NCI-H2029 (cell line): ENCODE measurements at regions not wholly inside any gene's neighbourhood (a gene's known extent, or its start where the extent isn't known, plus 50 kb on each side); places are given as distances from the start of the nearest gene placed in this dataset.

Experiments used
- DNase-seq: peaks from one replicate; lab custom pipeline; 2025; lab: John Stamatoyannopoulos, UW

- no peak for DNase-seq
Measured at GRCh38 chr20:12659942-12660341, 348.8 kb upstream of the SPTLC3 start.

GRCh38 chr20:12660918-12661317 lies 347.9 kb upstream of the SPTLC3 start:
- DNase-seq, result no peak

DNA sequence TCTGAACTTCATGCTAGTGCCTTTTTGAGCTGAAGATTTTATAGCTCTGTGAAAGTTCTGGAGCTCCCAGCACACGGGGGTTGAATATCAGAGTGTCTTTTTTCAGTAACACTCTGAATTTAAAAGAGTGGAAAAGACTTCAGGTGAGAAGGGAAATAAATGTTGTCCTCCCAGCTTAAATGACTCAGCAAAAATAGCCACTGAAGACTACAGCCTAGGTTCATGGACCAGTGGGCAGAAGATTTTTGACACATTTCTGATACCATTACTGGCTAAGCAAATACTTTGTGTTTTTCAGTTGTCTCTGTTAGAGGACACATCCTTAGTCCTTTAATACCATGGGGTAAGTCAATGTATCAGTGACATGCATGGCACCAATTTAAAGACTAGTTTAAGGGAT lies 338.5 kb upstream of the SPTLC3 start:
- no peak for DNase-seq

DNA sequence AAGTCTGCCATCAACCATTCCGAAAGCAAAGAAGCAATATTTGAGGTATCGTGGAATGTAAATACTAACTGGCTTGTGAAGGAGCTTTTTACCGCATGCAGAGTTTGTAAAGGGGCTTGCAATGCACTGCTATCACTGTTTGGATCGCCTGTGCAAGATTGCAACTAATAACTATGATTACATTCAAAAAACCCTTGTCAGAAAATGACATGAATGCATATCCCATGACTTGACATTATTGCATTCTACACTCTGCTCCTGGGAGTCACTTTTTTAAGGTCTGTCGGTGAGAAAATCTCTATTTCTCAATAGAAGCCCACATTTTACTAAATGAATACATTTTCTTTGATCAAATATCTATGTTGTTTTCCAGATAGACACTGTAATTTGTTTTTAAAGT lies 335.4 kb upstream of the SPTLC3 start:
- DNase-seq, result no peak

DNA sequence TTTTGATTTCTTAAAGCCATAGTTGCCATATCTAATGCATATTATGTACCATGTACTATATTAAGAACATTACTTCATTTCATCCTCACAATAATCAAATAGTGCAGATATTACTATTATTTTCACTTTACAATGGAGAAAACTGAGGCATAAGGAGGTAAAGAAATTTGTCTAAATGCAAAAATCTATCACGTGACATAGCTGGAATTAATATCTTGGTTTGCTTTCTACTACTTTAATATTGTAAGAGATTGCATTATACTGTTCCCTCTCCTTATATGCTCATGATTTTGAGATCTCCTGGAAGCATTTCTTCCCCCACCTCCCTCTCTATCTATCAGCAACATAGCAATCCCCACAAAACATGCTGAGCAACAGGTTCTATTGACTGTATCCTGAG lies 330.8 kb upstream of the SPTLC3 start:
- DNase-seq, result no peak

DNA sequence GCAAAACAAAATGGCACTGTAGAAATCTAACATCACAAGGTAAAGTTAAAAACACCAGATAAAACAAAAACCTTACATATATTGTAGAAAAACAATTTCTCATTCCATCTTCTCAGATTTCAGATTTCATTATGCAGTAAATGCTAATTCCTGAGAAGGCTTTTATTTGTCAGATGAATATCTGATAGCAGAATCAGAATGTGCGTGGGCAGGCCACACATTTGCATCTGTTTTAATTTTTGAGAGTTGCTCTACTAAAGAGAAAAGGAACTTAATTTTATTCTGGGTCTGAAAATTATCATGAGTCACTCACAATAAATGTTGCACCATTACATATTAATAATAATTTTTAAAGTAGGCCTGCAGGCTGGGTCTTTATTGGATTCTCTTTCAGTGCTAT lies 329.3 kb upstream of the SPTLC3 start:
- DNase-seq, result no peak

GRCh38 chr20:12682613-12683012 lies 326.2 kb upstream of the SPTLC3 start:
- DNase-seq, result no peak

GRCh38 chr20:12687476-12687875 lies 321.3 kb upstream of the SPTLC3 start:
- DNase-seq, result no peak

DNA sequence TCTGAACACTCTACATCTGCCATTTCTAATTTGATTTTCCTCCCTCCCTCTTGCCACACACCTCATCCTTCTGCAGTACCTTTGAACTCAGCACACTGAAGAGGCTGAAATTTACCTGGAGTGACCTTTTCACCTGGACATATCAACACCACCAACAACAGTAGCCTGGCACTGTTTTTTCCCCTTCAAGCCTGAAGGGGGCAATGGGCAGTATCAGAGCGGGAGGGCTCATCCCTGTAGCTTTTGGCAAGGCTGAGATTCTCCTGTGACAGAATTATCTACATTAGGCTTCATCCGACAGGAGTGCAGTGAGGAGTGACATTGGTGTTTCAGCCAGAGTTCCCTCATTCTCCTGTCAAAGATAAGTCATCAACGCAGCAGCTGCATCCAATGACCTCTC lies 312.8 kb upstream of the SPTLC3 start:
- no peak for DNase-seq

- DNase-seq, result no peak
Measured at GRCh38 chr20:12698817-12699216, 310.0 kb upstream of the SPTLC3 start.

DNA sequence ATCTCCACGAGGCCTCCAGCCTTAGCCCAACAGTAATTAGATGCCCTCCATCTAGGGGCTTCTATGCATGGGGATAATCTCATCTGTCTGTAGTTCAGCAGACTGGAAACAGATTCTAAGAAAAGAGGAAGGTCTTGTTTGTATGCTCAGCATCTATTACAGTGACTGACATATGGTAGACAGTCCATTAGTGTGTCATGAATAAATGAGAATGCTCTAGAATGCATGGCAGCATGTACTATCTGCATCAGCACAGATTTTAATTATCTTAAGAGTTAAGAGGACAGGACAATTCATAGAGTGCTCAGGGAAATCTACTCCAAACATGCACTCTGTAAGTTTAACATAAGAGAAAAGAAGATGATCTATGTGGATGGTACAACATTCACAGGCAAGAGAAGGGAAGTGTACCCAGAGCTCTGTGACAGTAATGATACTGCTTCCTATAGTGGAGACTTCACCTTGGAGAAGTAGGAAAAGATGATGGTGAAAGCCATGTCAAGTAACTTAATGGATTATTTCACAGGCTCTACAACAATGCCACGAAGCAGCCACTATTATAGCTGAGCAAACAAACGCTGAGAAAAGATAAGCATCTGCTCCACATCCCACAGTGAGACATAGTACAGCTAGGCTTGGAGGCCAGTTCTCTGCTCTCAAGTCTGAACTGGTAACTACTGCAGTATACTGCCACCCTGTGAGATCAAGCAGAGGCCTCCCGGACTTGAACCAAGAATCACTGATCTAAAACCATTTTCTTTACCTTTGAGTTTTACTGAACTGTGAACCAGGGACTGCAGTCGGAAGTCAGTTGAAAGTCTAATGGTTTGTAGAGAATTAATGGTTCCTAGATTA lies 309.2 kb upstream of the SPTLC3 start:
- no peak for DNase-seq

DNA sequence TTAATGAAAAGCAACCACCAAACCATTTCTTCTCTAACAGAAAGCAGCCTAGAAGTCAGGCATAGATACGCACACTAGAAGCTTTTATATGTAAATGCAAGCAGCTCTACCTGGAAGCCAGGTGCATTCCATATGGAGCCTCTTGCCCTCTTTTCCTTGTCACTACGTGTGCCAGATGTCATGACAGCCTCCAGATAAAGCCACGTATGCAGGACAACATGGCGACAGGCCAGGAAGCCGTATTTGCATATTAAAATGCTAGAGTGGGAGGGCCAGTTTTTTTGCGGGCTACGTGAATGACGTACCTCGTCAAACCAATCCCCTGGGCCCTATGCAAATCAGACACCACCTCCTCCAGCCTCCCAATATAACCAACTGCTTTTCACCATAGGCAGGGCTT lies 308.1 kb upstream of the SPTLC3 start:
- peak; percentile 83 for DNase-seq

DNA sequence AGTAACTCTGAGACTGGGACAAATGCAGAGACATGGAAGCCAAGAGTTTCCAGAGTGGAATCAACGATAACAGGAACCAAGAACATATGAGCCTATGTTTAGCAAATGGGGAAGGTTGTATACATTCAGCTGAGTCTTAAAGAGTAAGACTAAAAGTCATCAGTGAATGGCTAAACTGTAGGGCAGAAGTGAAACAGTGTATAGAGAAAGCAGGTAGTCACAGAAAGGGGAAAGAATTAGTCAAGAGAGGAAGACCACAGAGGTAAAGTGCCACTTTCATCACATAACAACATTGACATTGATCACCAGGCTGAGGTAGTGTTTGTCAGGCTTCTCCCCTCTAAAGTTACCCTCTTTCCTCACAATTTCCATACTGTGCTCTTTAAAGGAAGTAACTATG lies 306.5 kb upstream of the SPTLC3 start:
- DNase-seq, result no peak

DNA sequence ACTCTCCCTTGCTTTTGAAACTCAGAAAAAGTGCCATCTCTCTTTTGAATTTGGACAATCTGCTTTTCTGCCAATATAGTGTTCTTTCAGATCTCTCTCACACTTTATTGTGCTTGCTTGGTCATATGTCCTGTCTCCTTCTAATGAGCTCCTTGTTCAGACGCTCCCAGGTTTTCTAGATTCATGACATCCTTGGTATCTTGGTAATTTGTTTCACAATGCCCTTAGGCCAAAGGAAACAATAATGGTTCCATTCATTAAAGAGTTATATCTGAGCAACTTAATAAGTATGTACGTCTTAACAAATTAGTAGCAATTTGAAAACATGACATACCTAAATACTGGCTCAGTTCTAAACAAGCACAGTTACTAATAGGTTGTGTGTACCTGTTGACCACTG lies 293.4 kb upstream of the SPTLC3 start:
- no peak for DNase-seq

DNA sequence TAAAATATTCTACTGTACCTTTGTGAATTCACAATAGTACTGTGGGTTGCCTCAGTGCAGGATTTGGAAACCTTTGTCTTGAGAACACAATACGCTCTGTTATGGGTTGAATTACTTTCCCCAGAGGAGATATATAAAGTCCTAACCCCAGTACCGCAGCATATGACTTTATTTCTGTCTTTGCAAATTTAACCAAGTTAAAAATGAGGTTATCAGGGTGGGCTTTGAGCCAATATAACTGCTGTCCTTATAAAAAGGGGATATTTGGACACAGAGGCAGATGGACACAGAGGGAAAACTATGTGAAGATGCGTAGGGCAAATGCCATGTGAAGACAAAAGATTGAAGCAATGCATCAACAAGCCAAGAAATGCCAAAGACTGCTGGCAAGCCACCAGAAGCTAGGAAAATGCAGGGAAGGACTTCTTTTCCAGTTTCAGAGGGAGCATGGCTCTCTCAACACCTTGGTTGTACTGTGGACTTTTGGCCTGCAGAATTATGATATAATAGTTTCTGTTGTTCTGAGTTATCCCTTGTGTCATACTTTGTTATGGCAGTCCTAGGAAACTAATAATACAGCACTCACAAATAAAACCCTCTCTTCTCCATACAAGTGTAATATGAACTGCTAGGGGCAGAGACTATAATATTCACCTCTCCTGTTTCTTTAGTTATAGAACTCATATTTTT lies 292.6 kb upstream of the SPTLC3 start:
- no peak for DNase-seq

DNA sequence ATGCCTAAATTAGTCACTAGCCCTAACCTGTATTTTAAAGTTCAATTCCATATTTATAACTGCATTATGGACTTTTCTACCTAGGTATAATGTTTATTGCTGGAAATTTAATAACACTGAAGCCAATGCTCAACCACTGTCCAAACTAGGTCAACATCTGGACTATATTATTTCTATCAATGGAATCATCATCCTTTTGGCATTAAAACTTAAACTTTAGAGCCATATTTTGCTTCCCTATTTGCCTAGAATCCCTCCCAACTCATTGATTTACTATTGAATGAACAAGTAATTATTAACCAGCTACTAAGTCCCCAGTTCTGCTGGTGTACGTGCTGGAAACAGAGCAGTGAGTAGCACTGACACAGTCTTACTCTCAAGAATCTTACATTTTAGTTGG lies 291.7 kb upstream of the SPTLC3 start:
- DNase-seq, result no peak

GRCh38 chr20:12718619-12719018 lies 290.2 kb upstream of the SPTLC3 start:
- DNase-seq, result no peak

DNA sequence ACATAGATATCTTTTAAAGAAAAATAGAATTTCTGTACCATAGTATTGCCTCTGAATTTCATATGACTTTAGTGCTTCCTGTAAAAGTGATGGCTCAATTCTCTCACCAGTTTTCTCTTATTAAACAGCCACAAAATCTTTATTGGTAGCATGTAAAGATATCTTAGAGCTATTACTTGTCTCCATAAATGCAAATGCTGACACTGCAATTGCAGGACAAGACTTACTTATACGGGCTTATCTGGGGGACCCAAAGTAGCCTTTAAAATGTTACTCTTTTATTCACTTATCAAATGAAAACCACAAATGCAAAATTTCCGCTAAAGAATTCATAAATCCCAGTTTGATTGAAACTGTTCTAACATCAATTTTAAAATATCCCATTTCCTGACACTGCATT lies 287.1 kb upstream of the SPTLC3 start:
- DNase-seq, result no peak

GRCh38 chr20:12722091-12722490 lies 286.7 kb upstream of the SPTLC3 start:
- DNase-seq, result no peak

DNA sequence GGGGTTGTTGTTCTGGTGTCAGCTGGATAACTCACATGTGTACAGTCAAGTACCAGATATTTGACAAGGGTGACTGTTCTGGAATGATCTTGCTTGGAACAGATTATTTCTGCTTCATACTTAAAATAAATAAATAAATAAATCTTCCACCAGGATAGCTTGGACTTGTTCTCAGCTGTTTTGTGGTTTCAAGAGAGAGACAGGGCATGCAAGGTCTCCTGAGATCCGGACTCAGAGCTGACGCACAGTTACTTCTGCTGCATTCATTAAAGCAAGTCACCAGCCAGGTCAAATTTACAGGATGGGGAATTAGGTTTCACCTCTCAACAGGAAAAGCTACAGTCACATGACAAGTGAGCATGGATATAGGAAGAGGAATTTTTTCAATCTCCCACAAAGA lies 285.0 kb upstream of the SPTLC3 start:
- no peak for DNase-seq

- no peak for DNase-seq
Measured at GRCh38 chr20:12728782-12729181, 280.0 kb upstream of the SPTLC3 start.

DNA sequence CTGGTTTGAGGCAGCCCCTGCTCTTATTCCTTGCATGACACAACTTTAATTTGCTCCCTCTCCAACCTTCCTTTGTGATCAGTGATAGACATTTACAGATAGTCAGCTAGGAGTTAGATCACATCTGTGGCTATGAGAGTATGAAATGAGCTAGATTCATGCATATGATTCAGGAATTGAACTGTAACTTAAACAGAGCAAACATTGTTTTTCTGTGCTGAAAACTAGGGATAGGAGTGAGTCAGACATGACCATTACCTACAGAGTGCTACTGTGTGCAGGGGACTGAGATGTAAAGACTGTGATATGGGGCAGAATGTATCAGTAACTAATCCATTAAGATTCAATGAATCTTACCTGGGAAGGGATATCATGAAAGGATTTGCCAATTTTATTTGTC lies 279.4 kb upstream of the SPTLC3 start:
- DNase-seq, result no peak

DNA sequence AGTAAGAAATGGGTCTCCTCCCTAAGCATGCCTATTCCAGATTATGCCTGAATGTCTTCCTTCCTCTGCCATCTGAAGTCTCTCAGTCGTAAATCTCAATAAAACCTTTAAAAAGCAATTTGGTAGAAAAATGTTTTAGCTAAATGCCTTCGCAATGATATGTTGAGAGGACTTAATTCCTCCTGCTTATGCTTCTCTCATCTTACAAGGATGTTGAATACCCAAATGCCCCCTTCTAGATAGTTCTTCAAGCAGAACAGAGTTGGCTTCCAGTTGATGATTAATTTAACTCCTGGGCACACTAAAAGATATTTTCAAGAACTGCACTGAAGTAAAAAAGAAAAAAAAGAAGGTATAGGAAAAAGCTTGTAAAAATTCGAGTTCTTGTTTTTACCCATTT lies 275.0 kb upstream of the SPTLC3 start:
- DNase-seq, result no peak

DNA sequence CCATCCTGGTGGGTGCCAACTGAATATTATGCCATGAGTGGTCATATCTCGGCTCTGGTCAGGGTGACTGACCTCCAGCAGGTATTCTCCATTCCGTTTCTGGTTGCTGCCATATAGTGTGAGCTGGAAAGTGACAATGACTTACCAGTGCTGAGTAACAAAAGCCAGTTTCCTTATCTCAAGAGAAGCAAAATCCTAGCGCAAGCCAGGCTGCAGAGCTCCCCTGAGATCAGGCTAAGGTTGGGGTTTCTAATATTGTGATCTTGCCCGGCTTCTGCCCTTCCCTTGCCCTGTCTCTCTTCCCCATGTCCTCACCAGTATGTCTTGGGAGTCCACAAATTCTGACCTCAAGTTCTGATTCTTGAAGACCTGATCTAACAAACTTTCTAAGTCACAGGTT lies 271.3 kb upstream of the SPTLC3 start:
- no peak for DNase-seq
